Neural progenitor cell (in vitro differentiated cells): ENCODE measurements at regions not wholly inside any gene's neighbourhood (a gene's known extent, or its start where the extent isn't known, plus 50 kb on each side); places are given as distances from the start of the nearest gene placed in this dataset.

Experiments used
- DNase-seq: peaks from one replicate; pipeline ENCODE4 v3.0.0-alpha.2; 2016; ENCODE audit warnings: low spot score
- H2AFZ ChIP-seq: fragments of 200-600 bp; sonication (generic); replicated peaks from 2 replicates; pipeline ENCODE4 v1.6.1; 2016; ENCODE audit warnings: antibody characterized with exemption
- H3F3A ChIP-seq: fragments of 200-600 bp; sonication (generic); 2 replicates; pipeline ENCODE4 v1.6.1; 2016; ENCODE audit warnings: antibody characterized with exemption, low read depth
- H3K27ac ChIP-seq: fragments of 200-600 bp; sonication (generic); 2 replicates; pipeline ENCODE4 v1.5.1; 2016; ENCODE audit warnings: mild to moderate bottlenecking
- H3K27me3 ChIP-seq: fragments of 200-600 bp; sonication (generic); 2 replicates; pipeline ENCODE4 v1.6.1; 2016; ENCODE audit warnings: mild to moderate bottlenecking, moderate library complexity
- H3K36me3 ChIP-seq: fragments of 200-600 bp; sonication (generic); 2 replicates; pipeline ENCODE4 v1.5.1; 2016
- H3K4me1 ChIP-seq: fragments of 200-600 bp; sonication (generic); 2 replicates; pipeline ENCODE4 v1.6.1; 2016; ENCODE audit warnings: mixed run types
- H3K4me2 ChIP-seq: fragments of 200-600 bp; sonication (generic); 2 replicates; pipeline ENCODE4 v1.6.1; 2016
- H3K4me3 ChIP-seq: fragments of 200-600 bp; sonication (generic); 2 replicates; pipeline ENCODE4 v1.5.1; 2016
- H3K79me2 ChIP-seq: fragments of 200-600 bp; sonication (generic); 2 replicates; pipeline ENCODE4 v1.6.1; 2016; ENCODE audit warnings: low read depth
- H3K9ac ChIP-seq: fragments of 200-600 bp; sonication (generic); 2 replicates; pipeline ENCODE4 v1.6.1; 2016
- H3K9me3 ChIP-seq: fragments of 200-600 bp; sonication (generic); 2 replicates; pipeline ENCODE4 v1.5.1; 2016; ENCODE audit warnings: low read depth
- H4K20me1 ChIP-seq: fragments of 200-600 bp; sonication (generic); 2 replicates; pipeline ENCODE4 v1.6.1; 2016; ENCODE audit warnings: low read depth
- H3K27ac Mint-ChIP-seq: 3 replicates; pipeline ENCODE4 v1.8.0; 2021; ENCODE audit warnings: mixed read lengths
- H3K27me3 Mint-ChIP-seq: 2 replicates; pipeline ENCODE4 v1.8.0; 2022; ENCODE audit warnings: low read depth, mild to moderate bottlenecking, inconsistent platforms, moderate library complexity, mixed read lengths; ENCODE audit not compliant: insufficient read depth
- H3K36me3 Mint-ChIP-seq: 3 replicates; pipeline ENCODE4 v1.8.0; 2021; ENCODE audit warnings: mixed read lengths
- H3K4me1 Mint-ChIP-seq: 3 replicates; pipeline ENCODE4 v1.8.0; 2021; ENCODE audit warnings: mixed read lengths
- H3K4me3 Mint-ChIP-seq: 3 replicates; pipeline ENCODE4 v1.8.0; 2021; ENCODE audit warnings: mild to moderate bottlenecking, moderate library complexity, mixed read lengths
- H3K9me3 Mint-ChIP-seq: 3 replicates; pipeline ENCODE4 v1.8.0; 2020; ENCODE audit warnings: mixed read lengths
- EZH2 ChIP-seq: fragments of 200-600 bp; sonication (generic); IDR thresholded peaks from 2 replicates; pipeline ENCODE4 v1.6.1; 2017; ENCODE audit warnings: antibody characterized with exemption, mild to moderate bottlenecking, moderate library complexity
- EZH2phosphoT487 ChIP-seq: fragments of 200-600 bp; sonication (generic); IDR thresholded peaks from 2 replicates; pipeline ENCODE4 v1.6.1; 2017; ENCODE audit warnings: antibody characterized with exemption
- TF ChIP-seq, protein P1 (sequence below): fragments of 200-600 bp; sonication (generic); IDR thresholded peaks from 2 replicates; pipeline ENCODE4 v1.5.1; 2017; ENCODE audit warnings: antibody characterized with exemption, mild to moderate bottlenecking

DNA sequence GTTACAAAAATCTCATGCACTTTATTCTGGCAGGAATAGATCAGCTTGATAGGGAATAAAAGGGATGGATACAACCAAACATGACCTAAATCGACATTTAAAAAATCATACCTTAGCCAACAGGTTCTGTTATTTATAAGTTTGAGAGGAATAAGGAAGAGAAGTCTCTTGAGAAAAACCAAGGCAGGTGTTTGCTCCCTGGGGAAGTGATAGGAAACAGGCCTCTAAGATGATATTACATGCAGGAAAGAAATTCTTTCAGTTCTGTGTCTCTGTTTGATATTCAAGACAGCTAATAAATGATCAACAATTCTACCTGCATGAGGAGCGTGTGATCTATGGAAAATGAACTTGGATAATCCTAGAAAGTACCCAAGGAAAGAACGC, 184.8 kb upstream of the ZEB2 start:
- H3K9me3 ChIP-seq = no peaks in the 10 kb centered on the region
- H3K4me2 ChIP-seq = no peak overlapping the region
- no peak overlapping the region for H3K4me3 ChIP-seq
- H4K20me1 ChIP-seq = no peaks in the 10 kb centered on the region
- no peak overlapping the region for H3K9ac ChIP-seq
- H3K4me1 Mint-ChIP-seq = no peaks in the 10 kb centered on the region
- no peak for DNase-seq
- no peaks in the 10 kb centered on the region for H3K36me3 Mint-ChIP-seq
- no peaks in the 10 kb centered on the region for H3K36me3 ChIP-seq
- no peaks in the 10 kb centered on the region for H3K9me3 Mint-ChIP-seq
- H3K27ac Mint-ChIP-seq = no peak overlapping the region
- H3K4me1 ChIP-seq = no peaks in the 10 kb centered on the region
- H3K27me3 ChIP-seq = no peaks in the 10 kb centered on the region
- H3F3A ChIP-seq = no peaks in the 10 kb centered on the region
- TF ChIP-seq EZH2 = no peak
- no peak for TF ChIP-seq EZH2phosphoT487
- TF ChIP-seq, protein P1, sequence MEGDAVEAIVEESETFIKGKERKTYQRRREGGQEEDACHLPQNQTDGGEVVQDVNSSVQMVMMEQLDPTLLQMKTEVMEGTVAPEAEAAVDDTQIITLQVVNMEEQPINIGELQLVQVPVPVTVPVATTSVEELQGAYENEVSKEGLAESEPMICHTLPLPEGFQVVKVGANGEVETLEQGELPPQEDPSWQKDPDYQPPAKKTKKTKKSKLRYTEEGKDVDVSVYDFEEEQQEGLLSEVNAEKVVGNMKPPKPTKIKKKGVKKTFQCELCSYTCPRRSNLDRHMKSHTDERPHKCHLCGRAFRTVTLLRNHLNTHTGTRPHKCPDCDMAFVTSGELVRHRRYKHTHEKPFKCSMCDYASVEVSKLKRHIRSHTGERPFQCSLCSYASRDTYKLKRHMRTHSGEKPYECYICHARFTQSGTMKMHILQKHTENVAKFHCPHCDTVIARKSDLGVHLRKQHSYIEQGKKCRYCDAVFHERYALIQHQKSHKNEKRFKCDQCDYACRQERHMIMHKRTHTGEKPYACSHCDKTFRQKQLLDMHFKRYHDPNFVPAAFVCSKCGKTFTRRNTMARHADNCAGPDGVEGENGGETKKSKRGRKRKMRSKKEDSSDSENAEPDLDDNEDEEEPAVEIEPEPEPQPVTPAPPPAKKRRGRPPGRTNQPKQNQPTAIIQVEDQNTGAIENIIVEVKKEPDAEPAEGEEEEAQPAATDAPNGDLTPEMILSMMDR = no peak
- no peak overlapping the region for H2AFZ ChIP-seq
- no peak overlapping the region for H3K27ac ChIP-seq
- peaks cover 2% of the 10 kb centered on the region for H3K27me3 Mint-ChIP-seq
- H3K79me2 ChIP-seq = no peaks in the 10 kb centered on the region
- H3K4me3 Mint-ChIP-seq = no peak overlapping the region

DNA sequence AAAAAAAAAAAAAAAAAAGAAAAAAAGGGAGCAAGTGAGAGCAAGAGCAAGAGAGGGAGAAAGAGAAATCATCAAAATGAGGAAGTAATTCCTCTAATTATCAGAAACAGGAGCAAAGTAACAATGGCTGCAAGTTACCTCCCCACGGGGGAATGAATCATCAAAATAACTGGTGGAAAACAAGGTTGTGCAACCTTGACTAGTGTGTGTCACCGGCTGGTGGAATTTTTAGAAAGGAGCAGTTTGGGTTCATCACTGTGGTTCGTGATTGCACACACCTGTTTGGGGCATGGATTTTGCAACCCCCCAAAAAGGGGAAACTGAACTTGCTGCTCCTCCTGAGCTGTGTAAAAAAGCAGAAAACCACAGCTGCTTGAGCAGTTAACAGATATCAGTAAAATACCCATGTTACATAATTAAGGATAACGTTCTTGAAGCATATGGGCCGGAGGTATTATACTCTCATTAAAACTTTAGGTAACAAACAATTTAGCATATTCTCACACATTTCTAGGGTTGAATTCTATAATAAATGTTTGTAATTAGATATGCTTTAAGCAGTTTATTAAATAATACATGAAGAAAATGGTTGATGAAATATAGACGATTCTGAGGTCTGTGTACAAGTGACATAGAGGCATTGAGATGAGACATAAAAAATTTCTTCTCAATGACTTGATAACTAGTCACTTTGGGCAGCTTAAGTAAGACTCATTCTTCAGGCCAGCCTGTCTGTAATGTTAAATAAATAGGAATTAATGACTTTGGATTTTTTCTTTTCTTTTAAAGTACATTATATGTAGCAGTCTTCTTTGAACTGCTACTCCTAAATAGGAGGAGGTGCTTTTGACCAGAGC, 184.2 kb upstream of the ZEB2 start:
- Histone ChIP-seq H3K79me2 (no peaks in the 10 kb centered on the region), H3F3A (no peaks in the 10 kb centered on the region), H3K9ac (no peak overlapping the region), H3K4me3 (no peak overlapping the region), H3K36me3 (no peaks in the 10 kb centered on the region), H3K27me3 (no peaks in the 10 kb centered on the region), H3K4me1 (no peaks in the 10 kb centered on the region), H3K4me2 (no peak overlapping the region), H3K27ac (no peak overlapping the region), H2AFZ (no peak overlapping the region), H4K20me1 (no peaks in the 10 kb centered on the region), H3K9me3 (no peaks in the 10 kb centered on the region)
- H3K9me3 Mint-ChIP-seq = no peaks in the 10 kb centered on the region
- TF ChIP-seq, protein P1 = no peak
- no peak for TF ChIP-seq EZH2
- TF ChIP-seq EZH2phosphoT487 = no peak
- H3K36me3 Mint-ChIP-seq = no peaks in the 10 kb centered on the region
- no peaks in the 10 kb centered on the region for H3K4me1 Mint-ChIP-seq
- DNase-seq = no peak
- H3K27ac Mint-ChIP-seq = no peak overlapping the region
- peaks cover 2% of the 10 kb centered on the region for H3K27me3 Mint-ChIP-seq
- no peak overlapping the region for H3K4me3 Mint-ChIP-seq

DNA sequence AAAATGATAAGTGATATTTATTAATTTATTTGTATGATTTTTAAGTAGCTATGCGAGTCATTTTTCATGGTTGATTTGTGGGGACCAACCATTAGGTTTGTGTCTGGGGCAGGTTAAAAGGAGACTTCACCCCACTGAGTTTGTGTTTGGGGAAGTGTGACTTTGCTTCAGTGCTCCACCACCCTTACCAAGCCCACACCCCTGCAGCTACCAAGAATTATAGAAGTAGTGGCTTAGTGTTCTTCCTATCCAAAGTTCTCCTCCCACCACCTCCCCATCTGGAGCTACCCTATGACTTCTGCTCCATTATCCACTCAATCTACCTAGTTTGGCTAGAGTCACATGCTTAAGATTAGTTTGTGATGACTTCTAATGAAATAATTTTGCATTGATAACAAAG, 182.1 kb upstream of the ZEB2 start:
- TF ChIP-seq EZH2phosphoT487 (no peak), EZH2 (no peak)
- TF ChIP-seq, protein P1 = no peak
- H3K27me3 Mint-ChIP-seq = peaks cover 2% of the 10 kb centered on the region
- no peaks in the 10 kb centered on the region for H3K27me3 ChIP-seq
- no peak for DNase-seq
- no peak overlapping the region for H3K9ac ChIP-seq
- no peaks in the 10 kb centered on the region for H3F3A ChIP-seq
- H2AFZ ChIP-seq = no peak overlapping the region
- no peaks in the 10 kb centered on the region for H3K4me1 ChIP-seq
- no peak overlapping the region for H3K4me3 ChIP-seq
- no peak overlapping the region for H3K4me2 ChIP-seq
- H3K9me3 Mint-ChIP-seq = no peaks in the 10 kb centered on the region
- no peaks in the 10 kb centered on the region for H3K9me3 ChIP-seq
- H3K27ac Mint-ChIP-seq = no peak overlapping the region
- no peaks in the 10 kb centered on the region for H3K36me3 ChIP-seq
- H3K36me3 Mint-ChIP-seq = no peaks in the 10 kb centered on the region
- no peak overlapping the region for H3K4me3 Mint-ChIP-seq
- H3K4me1 Mint-ChIP-seq = no peaks in the 10 kb centered on the region
- H3K79me2 ChIP-seq = no peaks in the 10 kb centered on the region
- no peaks in the 10 kb centered on the region for H4K20me1 ChIP-seq
- H3K27ac ChIP-seq = no peak overlapping the region
